Parathyroid adenoma (tissue), 2 donors: ENCODE measurements at regions not wholly inside any gene's neighbourhood (a gene's known extent, or its start where the extent isn't known, plus 50 kb on each side); places are given as distances from the start of the nearest gene placed in this dataset.

ENCODE experiments used
- H2AFZ ChIP-seq: fragments of 300-600 bp; sonication (generic); one replicate; pipeline ENCODE4 v1.7.0; 2017; ENCODE audit warnings: antibody characterized with exemption, mild to moderate bottlenecking
- H3K27ac ChIP-seq: fragments of 300-600 bp; sonication (generic); one replicate; pipeline ENCODE4 v1.7.0; 2017
- H3K27me3 ChIP-seq: fragments of 300-600 bp; sonication (generic); one replicate; pipeline ENCODE4 v1.7.0; 2017; ENCODE audit warnings: low read length; ENCODE audit not compliant: control insufficient read depth, insufficient read depth
- H3K36me3 ChIP-seq: fragments of 300-600 bp; sonication (generic); one replicate; pipeline ENCODE4 v1.7.0; 2017; ENCODE audit warnings: low read length; ENCODE audit not compliant: control insufficient read depth, insufficient read depth
- H3K4me1 ChIP-seq: fragments of 300-600 bp; sonication (generic); one replicate; pipeline ENCODE4 v1.7.0; 2017; ENCODE audit warnings: control low read depth
- H3K4me2 ChIP-seq: fragments of 300-600 bp; sonication (generic); one replicate; pipeline ENCODE4 v1.7.0; 2017; ENCODE audit warnings: low read length
- H3K4me3 ChIP-seq: fragments of 300-600 bp; sonication (generic); one replicate; pipeline ENCODE4 v1.7.0; 2017; ENCODE audit warnings: low read depth, low read length
- H3K79me2 ChIP-seq: fragments of 300-600 bp; sonication (generic); one replicate; pipeline ENCODE4 v1.7.0; 2017; ENCODE audit warnings: control low read depth
- H3K9ac ChIP-seq: fragments of 300-600 bp; sonication (generic); one replicate; pipeline ENCODE4 v1.7.0; 2017; ENCODE audit warnings: mild to moderate bottlenecking
- H3K9me3 ChIP-seq: fragments of 300-600 bp; sonication (generic); one replicate; pipeline ENCODE4 v1.7.0; 2017; ENCODE audit warnings: low read length; ENCODE audit not compliant: control insufficient read depth
- TF ChIP-seq, protein P1 (sequence below): fragments of 300-600 bp; sonication (generic); IDR thresholded peaks from one replicate; pipeline ENCODE4 v1.7.0; 2017; ENCODE audit warnings: antibody characterized with exemption, mild to moderate bottlenecking
- donor health status: primary hyperparathyroidism.

DNA sequence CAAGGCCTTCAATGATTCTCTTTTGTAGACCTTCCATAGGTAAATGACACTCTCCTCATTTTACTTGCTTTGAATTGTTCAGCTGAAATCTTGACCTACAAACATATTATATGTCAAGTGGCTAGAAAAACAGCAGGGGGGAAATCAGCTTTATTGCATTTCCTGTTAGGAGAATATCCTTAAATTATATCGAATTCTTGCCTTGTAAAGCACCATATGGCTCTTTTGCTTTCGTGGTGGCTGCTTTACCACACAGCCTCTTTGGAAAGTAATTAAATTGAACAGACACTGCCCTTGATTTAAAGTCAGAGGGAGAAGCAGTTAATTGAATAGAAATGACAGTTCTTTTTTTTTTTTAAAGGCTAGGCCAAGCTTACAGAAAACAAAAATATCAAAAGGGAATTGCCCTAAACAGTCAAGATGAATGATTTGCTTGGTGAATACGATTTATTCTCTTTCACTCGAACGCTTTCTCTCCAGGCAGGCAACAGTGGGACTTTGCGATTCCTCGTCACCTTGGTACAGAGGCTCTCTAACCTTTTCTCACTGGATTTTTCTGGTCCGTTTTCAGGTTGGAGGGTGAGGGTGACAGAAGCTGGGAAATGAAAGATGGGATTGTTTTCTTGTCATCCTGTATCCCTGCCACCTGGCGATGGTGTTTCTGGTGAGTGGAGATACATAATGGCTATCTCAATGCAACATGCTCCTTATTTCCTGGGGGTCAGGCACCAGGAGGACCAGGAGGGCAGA lies 126.0 kb downstream of the GATA3 start:
- Histone ChIP-seq H3K4me3 (no peak overlapping the region), H3K4me1 (no peaks in the 10 kb centered on the region), H3K27me3 (no peaks in the 10 kb centered on the region), H2AFZ (no peak overlapping the region), H3K9me3 (no peaks in the 10 kb centered on the region), H3K79me2 (no peaks in the 10 kb centered on the region), H3K36me3 (no peaks in the 10 kb centered on the region), H3K27ac (no peak overlapping the region), H3K9ac (no peak overlapping the region), H3K4me2 (no peak overlapping the region)
- TF ChIP-seq, protein P1, sequence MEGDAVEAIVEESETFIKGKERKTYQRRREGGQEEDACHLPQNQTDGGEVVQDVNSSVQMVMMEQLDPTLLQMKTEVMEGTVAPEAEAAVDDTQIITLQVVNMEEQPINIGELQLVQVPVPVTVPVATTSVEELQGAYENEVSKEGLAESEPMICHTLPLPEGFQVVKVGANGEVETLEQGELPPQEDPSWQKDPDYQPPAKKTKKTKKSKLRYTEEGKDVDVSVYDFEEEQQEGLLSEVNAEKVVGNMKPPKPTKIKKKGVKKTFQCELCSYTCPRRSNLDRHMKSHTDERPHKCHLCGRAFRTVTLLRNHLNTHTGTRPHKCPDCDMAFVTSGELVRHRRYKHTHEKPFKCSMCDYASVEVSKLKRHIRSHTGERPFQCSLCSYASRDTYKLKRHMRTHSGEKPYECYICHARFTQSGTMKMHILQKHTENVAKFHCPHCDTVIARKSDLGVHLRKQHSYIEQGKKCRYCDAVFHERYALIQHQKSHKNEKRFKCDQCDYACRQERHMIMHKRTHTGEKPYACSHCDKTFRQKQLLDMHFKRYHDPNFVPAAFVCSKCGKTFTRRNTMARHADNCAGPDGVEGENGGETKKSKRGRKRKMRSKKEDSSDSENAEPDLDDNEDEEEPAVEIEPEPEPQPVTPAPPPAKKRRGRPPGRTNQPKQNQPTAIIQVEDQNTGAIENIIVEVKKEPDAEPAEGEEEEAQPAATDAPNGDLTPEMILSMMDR, result no peak

DNA sequence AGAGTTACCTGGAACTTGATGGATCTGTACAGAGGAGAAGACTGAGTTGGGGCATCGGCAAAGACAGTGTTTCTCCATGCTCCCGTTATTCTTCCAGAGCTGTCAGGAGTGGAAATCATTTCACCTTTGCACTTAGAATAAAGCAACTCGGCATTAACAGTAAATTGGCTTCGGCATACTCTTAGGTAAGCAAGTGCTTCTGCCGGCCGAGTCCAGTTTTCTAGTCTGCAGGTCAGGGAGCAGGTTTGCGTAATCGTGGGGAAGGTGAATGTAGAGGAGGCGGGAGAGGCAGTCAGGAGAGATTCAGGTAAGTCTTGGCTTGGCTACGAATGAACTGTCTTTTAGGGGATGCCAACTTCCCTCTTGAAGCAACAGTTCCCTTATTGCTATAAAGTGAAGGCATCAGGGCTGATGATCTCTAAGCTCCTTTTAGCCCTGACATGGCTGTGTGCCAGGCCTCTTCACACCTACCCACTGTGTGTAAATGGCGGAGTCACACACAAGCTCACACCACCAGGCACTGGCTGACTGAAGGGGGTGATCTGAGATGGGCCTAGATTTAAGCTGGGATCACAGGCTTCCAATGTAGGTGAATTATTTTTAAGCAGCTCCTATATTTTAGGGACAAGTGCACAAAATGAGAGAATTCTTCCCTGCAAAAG lies 127.1 kb downstream of the GATA3 start:
- Histone ChIP-seq H3K4me2 (no peak overlapping the region), H3K36me3 (no peaks in the 10 kb centered on the region), H3K9ac (no peak overlapping the region), H3K27me3 (no peaks in the 10 kb centered on the region), H2AFZ (no peak overlapping the region), H3K27ac (no peak overlapping the region), H3K4me3 (no peak overlapping the region), H3K79me2 (no peaks in the 10 kb centered on the region), H3K4me1 (no peaks in the 10 kb centered on the region), H3K9me3 (no peaks in the 10 kb centered on the region)
- TF ChIP-seq, protein P1, result no peak

DNA sequence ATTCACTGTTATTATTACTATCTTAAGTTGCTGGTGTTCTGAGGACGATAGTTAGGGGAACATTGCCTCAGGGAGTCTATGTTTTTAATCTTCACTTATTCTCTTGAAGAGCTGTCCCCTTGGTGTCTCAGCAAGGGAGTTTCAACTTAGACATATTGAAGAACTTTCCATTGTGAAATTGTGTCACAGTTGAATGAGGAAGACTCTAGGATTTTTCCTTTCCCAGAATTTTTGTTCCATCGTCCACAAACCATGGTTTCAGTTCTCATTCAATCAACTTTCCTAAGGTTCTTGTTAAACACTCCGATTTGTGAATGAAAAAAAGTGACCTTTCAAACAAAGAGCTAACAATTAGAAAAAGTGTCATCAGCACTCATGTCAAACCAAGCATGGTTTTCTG lies 128.3 kb downstream of the GATA3 start:
- H3K9ac ChIP-seq, result no peak overlapping the region
- no peak overlapping the region for H3K27ac ChIP-seq
- no peaks in the 10 kb centered on the region for H3K36me3 ChIP-seq
- no peaks in the 10 kb centered on the region for H3K4me1 ChIP-seq
- H3K4me2 ChIP-seq, result no peak overlapping the region
- H3K4me3 ChIP-seq, result no peak overlapping the region
- no peak overlapping the region for H2AFZ ChIP-seq
- no peaks in the 10 kb centered on the region for H3K27me3 ChIP-seq
- no peaks in the 10 kb centered on the region for H3K9me3 ChIP-seq
- no peaks in the 10 kb centered on the region for H3K79me2 ChIP-seq
- TF ChIP-seq, protein P1, result no peak

DNA sequence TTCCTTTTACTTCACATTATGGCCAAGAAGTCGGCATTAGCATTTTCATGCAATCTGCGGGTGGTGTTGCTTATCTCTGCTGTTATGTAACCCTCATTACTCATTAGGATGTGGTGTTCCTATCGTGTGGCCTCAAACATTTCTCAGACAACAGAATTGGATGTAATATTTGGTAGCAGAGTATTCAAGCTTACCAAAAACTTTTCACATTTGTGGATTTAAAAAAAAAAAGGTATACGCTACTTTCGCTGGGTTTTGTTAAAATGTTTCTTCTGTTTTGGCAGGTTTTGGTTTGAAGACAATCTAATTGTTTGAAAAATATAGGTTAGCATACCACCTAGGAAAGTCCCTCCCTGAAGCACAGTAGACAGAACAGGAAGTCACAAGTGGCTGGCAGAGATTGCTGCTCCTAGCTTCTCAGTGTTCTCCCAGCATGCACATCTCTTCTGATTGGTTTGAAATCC lies 128.8 kb downstream of the GATA3 start:
- Histone ChIP-seq H3K36me3 (no peaks in the 10 kb centered on the region), H2AFZ (no peak overlapping the region), H3K27ac (no peak overlapping the region), H3K27me3 (no peaks in the 10 kb centered on the region), H3K79me2 (no peaks in the 10 kb centered on the region), H3K4me3 (no peak overlapping the region), H3K9me3 (no peaks in the 10 kb centered on the region), H3K4me1 (no peaks in the 10 kb centered on the region), H3K9ac (no peak overlapping the region), H3K4me2 (no peak overlapping the region)
- TF ChIP-seq, protein P1, result no peak
